ENCODE measurements at regions not wholly inside any gene's neighbourhood (a gene's known extent, or its start where the extent isn't known, plus 50 kb on each side); places are given as distances from the start of the nearest gene placed in this dataset.

DNA sequence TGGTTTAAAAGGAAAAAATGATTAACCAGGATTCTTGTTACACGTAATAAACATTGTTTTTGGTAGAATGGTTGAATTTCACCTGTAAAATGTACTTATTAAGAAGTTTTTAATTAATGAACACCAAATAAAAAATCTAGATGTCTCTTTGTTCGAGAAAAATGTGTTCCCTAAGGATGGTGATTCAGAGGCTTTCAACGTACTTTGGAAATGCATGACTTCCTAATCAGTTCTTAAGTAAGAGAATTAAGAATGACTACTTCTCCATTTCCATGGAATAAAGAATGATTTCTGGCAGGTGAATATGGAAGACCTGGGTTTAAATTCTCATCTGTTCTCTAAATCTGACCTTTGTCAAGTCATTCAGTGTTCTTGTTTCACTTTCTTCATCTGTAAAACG is 428.6 kb downstream of the KCNH5 start:
- ChIA-PET CTCF (no interaction called here), POLR2A (no interaction called here)
- Mint-ChIP-seq H3K4me1 (ENCODE audit: low read depth, unreplicated experiment) (peaks cover 15% of the 10 kb centered on the region), H3K9me3 (ENCODE audit: unreplicated experiment) (peaks cover 9% of the 10 kb centered on the region), H3K4me3 (ENCODE audit: unreplicated experiment) (no peak overlapping the region), H3K27ac (ENCODE audit: unreplicated experiment) (no peak overlapping the region), H3K27me3 (ENCODE audit: insufficient read depth, unreplicated experiment) (no peaks in the 10 kb centered on the region), H3K36me3 (ENCODE audit: insufficient read depth, unreplicated experiment) (no peaks in the 10 kb centered on the region)
- Histone ChIP-seq H3K9me3 (0 out of 2 replicates have a peak, but pooled peaks cover 3% of the 10 kb centered on the region), H3K4me1 (peaks cover 11% of the 10 kb centered on the region; the same call in 1 of the 2 replicates), H3K4me3 (ENCODE audit: low read depth, low read length) (no peak overlapping the region), H3K36me3 (ENCODE audit: control insufficient read depth, insufficient read depth, low read length) (no peaks in the 10 kb centered on the region), H3K27me3 (replicated peaks; ENCODE audit: control insufficient read depth, insufficient read depth, low read length) (no peaks in the 10 kb centered on the region)
- BruUV-seq (replicated peaks): no TSS peak
- intact Hi-C loops (cut with micrococcal nuclease; ENCODE audit: unreplicated experiment): no loop called here
- TF ChIP-seq, protein P1, sequence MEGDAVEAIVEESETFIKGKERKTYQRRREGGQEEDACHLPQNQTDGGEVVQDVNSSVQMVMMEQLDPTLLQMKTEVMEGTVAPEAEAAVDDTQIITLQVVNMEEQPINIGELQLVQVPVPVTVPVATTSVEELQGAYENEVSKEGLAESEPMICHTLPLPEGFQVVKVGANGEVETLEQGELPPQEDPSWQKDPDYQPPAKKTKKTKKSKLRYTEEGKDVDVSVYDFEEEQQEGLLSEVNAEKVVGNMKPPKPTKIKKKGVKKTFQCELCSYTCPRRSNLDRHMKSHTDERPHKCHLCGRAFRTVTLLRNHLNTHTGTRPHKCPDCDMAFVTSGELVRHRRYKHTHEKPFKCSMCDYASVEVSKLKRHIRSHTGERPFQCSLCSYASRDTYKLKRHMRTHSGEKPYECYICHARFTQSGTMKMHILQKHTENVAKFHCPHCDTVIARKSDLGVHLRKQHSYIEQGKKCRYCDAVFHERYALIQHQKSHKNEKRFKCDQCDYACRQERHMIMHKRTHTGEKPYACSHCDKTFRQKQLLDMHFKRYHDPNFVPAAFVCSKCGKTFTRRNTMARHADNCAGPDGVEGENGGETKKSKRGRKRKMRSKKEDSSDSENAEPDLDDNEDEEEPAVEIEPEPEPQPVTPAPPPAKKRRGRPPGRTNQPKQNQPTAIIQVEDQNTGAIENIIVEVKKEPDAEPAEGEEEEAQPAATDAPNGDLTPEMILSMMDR (IDR thresholded peaks at IDR 0.05; ENCODE audit: insufficient read depth in 1 of 2, low read depth in 1 of 2, low read length in 1 of 2, severe bottlenecking in 1 of 2, unreplicated experiment in 1 of 2): no peak
- no peak for DNase-seq

DNA sequence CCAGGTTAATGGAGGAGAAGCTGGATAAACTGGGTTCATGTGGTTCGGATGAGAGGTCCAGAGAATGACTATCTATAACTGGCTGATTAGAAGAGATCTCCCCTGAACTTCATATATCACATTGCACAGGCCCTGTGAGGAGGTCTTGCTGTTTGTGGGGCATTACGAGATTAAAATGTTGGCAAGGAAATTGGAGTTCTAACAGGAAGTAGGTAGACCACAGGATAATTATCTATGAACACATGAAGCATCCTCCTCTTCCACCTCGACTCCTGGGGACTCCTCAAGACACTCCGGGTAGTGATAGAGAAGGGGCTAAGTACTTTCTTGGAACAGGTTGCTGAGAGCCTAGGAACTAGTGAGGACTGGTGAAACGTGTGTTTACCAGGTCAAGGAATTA is 418.8 kb downstream of the KCNH5 start:
- Histone ChIP-seq H3K4me1 (no peaks in the 10 kb centered on the region), H3K27me3 (replicated peaks; ENCODE audit: control insufficient read depth, insufficient read depth, low read length) (no peaks in the 10 kb centered on the region), H3K4me3 (ENCODE audit: low read depth, low read length) (no peak overlapping the region), H3K9me3 (no peaks in the 10 kb centered on the region), H3K36me3 (ENCODE audit: control insufficient read depth, insufficient read depth, low read length) (no peaks in the 10 kb centered on the region)
- POLR2A ChIA-PET: no interaction called here
- intact Hi-C loops (cut with micrococcal nuclease; ENCODE audit: unreplicated experiment): no loop called here
- H3K36me3 Mint-ChIP-seq (ENCODE audit: insufficient read depth, unreplicated experiment): no peaks in the 10 kb centered on the region
- H3K27me3 Mint-ChIP-seq (ENCODE audit: insufficient read depth, unreplicated experiment): no peaks in the 10 kb centered on the region
- H3K27ac Mint-ChIP-seq (ENCODE audit: unreplicated experiment): no peak overlapping the region
- H3K4me3 Mint-ChIP-seq (ENCODE audit: unreplicated experiment): no peak overlapping the region
- peaks cover 19% of the 10 kb centered on the region for H3K9me3 Mint-ChIP-seq (ENCODE audit: unreplicated experiment)
- DNase-seq: no peak
- no TSS peak for BruUV-seq (replicated peaks)
- CTCF ChIA-PET: no interaction called here
- peaks cover 6% of the 10 kb centered on the region for H3K4me1 Mint-ChIP-seq (ENCODE audit: low read depth, unreplicated experiment)
- TF ChIP-seq, protein P1 (IDR thresholded peaks at IDR 0.05; ENCODE audit: insufficient read depth in 1 of 2, low read depth in 1 of 2, low read length in 1 of 2, severe bottlenecking in 1 of 2, unreplicated experiment in 1 of 2): no peak

DNA sequence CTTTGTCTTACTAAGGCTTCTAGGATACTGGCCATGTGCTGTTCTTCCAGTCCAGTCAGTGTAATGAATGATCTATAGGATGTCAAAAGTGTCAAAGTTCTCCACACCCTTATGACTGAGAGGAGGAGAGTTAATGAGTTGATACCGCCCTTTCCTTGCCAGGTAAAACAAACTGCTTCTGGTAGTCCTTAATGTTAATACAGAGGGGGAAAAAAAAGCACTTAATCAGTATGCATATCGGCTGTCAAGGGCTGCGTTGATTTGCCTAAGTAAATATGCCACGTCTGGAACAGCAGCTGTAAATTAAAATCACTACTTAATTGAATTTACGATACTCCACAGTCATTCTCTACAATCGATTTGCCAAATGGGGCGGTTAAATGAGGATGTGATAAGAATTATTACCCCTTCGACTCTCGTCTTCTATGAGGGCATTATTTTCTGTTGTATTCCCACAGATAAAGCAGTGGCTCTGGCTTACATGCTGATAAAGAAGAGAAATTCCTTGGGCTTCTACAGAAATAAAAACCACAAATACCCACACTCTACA is 416.0 kb downstream of the KCNH5 start:
- no peaks in the 10 kb centered on the region for H3K27me3 Mint-ChIP-seq (ENCODE audit: insufficient read depth, unreplicated experiment)
- CTCF ChIA-PET: no interaction called here
- TF ChIP-seq, protein P1 (IDR thresholded peaks at IDR 0.05; ENCODE audit: insufficient read depth in 1 of 2, low read depth in 1 of 2, low read length in 1 of 2, severe bottlenecking in 1 of 2, unreplicated experiment in 1 of 2): no peak
- H3K36me3 Mint-ChIP-seq (ENCODE audit: insufficient read depth, unreplicated experiment): no peaks in the 10 kb centered on the region
- Histone ChIP-seq H3K36me3 (ENCODE audit: control insufficient read depth, insufficient read depth, low read length) (no peaks in the 10 kb centered on the region), H3K4me1 (no peaks in the 10 kb centered on the region), H3K27me3 (replicated peaks; ENCODE audit: control insufficient read depth, insufficient read depth, low read length) (no peaks in the 10 kb centered on the region), H3K4me3 (ENCODE audit: low read depth, low read length) (no peak overlapping the region), H3K9me3 (no peaks in the 10 kb centered on the region)
- POLR2A ChIA-PET: no interaction called here
- H3K4me3 Mint-ChIP-seq (ENCODE audit: unreplicated experiment): no peak overlapping the region
- no peak for DNase-seq
- intact Hi-C loops (cut with micrococcal nuclease; ENCODE audit: unreplicated experiment): no loop called here
- no TSS peak for BruUV-seq (replicated peaks)
- peaks cover 26% of the 10 kb centered on the region for H3K9me3 Mint-ChIP-seq (ENCODE audit: unreplicated experiment)
- H3K27ac Mint-ChIP-seq (ENCODE audit: unreplicated experiment): no peak overlapping the region
- H3K4me1 Mint-ChIP-seq (ENCODE audit: low read depth, unreplicated experiment): no peaks in the 10 kb centered on the region
